Fibroblast of the aortic adventitia (primary cell): ENCODE measurements at regions not wholly inside any gene's neighbourhood (a gene's known extent, or its start where the extent isn't known, plus 50 kb on each side); places are given as distances from the start of the nearest gene placed in this dataset.
A peak's percentile ranks its signal among the peaks of the same experiment; 100 is the strongest.

Experiments
- DNase-seq: peaks from one replicate; pipeline ENCODE4 v3.0.0-alpha.2; 2010; ENCODE audit warnings: low read depth
- H3K4me3 ChIP-seq: 2 replicates; pipeline ENCODE4 v1.5.1; 2011; ENCODE audit warnings: low read depth, mild to moderate bottlenecking, control low read depth, low read length, moderate library complexity
- TF ChIP-seq, protein P1 (sequence below): IDR thresholded peaks from 2 replicates; pipeline ENCODE4 v1.5.1; 2011; ENCODE audit warnings: mild to moderate bottlenecking, low read length, control low read depth, inconsistent platforms; ENCODE audit not compliant: insufficient read depth

GRCh38 chr4:147407261-147408045 is 73.4 kb upstream of the EDNRA start:
- DNase-seq, result no peak
- no peak overlapping the region for H3K4me3 ChIP-seq
- TF ChIP-seq, protein P1, sequence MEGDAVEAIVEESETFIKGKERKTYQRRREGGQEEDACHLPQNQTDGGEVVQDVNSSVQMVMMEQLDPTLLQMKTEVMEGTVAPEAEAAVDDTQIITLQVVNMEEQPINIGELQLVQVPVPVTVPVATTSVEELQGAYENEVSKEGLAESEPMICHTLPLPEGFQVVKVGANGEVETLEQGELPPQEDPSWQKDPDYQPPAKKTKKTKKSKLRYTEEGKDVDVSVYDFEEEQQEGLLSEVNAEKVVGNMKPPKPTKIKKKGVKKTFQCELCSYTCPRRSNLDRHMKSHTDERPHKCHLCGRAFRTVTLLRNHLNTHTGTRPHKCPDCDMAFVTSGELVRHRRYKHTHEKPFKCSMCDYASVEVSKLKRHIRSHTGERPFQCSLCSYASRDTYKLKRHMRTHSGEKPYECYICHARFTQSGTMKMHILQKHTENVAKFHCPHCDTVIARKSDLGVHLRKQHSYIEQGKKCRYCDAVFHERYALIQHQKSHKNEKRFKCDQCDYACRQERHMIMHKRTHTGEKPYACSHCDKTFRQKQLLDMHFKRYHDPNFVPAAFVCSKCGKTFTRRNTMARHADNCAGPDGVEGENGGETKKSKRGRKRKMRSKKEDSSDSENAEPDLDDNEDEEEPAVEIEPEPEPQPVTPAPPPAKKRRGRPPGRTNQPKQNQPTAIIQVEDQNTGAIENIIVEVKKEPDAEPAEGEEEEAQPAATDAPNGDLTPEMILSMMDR, result peak; percentile 25

- DNase-seq, result peak; percentile 14
- TF ChIP-seq, protein P1, result no peak
- H3K4me3 ChIP-seq, result no peak overlapping the region
Observed at GRCh38 chr4:147408189-147408588, 72.7 kb upstream of the EDNRA start.

DNA sequence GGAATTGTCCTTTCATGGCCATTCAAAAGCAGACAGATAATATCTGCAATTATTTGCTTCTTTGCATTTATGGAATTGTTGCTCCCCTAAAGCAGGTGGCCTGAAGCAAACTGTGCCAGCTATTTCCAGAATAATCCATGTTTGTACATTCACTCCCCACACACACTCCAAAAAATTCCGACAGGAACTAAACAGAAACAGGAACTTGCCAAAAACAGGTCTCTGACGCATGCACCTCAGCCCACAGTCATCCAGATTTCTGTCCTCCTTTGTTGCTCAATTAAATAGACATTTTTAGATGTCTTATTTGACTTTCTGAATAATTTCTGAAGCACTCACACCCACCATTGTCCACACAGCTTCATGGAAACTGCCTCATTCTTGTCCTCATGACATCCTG is 71.5 kb upstream of the EDNRA start:
- no peak overlapping the region for H3K4me3 ChIP-seq
- TF ChIP-seq, protein P1, result no peak
- DNase-seq, result peak; percentile 62

DNA sequence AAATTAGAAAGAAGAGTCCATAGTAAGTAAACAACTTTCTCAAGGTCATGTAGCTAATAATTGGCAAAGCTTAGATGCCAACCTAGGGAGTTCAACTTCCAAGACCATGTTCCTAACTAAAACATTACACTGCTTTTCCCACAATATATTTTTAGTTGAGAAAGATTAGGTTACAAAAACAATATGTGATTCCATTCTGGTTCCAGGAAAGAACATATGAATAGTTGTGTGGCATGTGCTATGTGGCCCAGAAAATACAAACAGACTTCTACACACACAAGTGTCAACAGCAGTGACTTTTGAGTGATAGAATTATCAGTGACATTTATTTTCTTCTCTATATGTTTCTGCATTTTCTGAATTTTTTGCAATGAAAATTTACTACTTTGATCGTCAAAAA is 62.7 kb upstream of the EDNRA start:
- no peak overlapping the region for H3K4me3 ChIP-seq
- no peak for DNase-seq
- TF ChIP-seq, protein P1, result no peak

- no peak overlapping the region for H3K4me3 ChIP-seq
- DNase-seq, result no peak
- TF ChIP-seq, protein P1, result no peak
Observed at GRCh38 chr4:147421456-147421855, 59.4 kb upstream of the EDNRA start.

DNA sequence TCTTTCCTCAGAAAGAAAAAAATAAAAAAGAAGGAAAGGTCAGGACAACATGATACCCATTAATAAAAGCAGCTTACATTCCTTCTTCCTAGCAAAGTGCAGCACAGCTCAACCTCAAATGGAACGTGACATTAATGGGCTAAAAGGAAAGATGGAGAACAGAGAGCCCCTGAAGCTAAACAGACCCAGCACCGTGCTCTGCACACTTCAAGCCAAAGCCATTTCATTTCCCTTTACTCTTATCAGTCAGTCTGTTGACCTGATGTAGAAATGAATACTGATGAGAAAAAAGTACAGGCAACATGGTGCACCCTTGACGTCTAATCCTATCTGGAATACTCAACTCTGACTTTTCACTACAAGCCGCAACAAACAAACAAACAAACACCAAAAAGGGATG is 57.7 kb upstream of the EDNRA start:
- DNase-seq, result no peak
- TF ChIP-seq, protein P1, result no peak
- no peak overlapping the region for H3K4me3 ChIP-seq

- no peak overlapping the region for H3K4me3 ChIP-seq
- TF ChIP-seq, protein P1, result no peak
- DNase-seq, result peak; percentile 25
Observed at GRCh38 chr4:147425019-147425418, 55.9 kb upstream of the EDNRA start.
